B cell (primary cell): ENCODE measurements at regions not wholly inside any gene's neighbourhood (a gene's known extent, or its start where the extent isn't known, plus 50 kb on each side); places are given as distances from the start of the nearest gene placed in this dataset.

ENCODE experiments used
- CTCF ChIP-seq: fragments of 200-600 bp; IDR thresholded peaks from one replicate; pipeline ENCODE4 v1.8.0; 2022; ENCODE audit warnings: antibody characterized with exemption, mild to moderate bottlenecking
- EZH2 ChIP-seq: IDR thresholded peaks from 2 replicates; pipeline ENCODE4 v1.6.1; 2012; ENCODE audit warnings: borderline replicate concordance, low read depth, mild to moderate bottlenecking, moderate library complexity, low read length; ENCODE audit not compliant: insufficient read depth, poor library complexity, severe bottlenecking

GRCh38 chr9:81826517-81826906 is 101.7 kb upstream of the SPATA31D4 start:
- no peak for TF ChIP-seq CTCF
- no peak for TF ChIP-seq EZH2
